Mucosa of descending colon (tissue), 3 donors: ENCODE measurements at regions not wholly inside any gene's neighbourhood (a gene's known extent, or its start where the extent isn't known, plus 50 kb on each side); places are given as distances from the start of the nearest gene placed in this dataset.

Experiments
- ATAC-seq: fragments of 200-7000 bp; cut with Tn5 transposase; one replicate; pipeline ENCODE4 v1.9.1; 2020; ENCODE audit warnings: mild to moderate bottlenecking, moderate library complexity
- DNase-seq, 3 donors: peaks; one replicate each; pipeline ENCODE4 v3.0.0-alpha.2; 2020
- H3K36me3 ChIP-seq: fragments of 200-600 bp; one replicate; pipeline ENCODE4 v1.8.0; 2021; ENCODE audit warnings: low read depth, mild to moderate bottlenecking
- H3K4me1 ChIP-seq: fragments of 200-600 bp; one replicate; pipeline ENCODE4 v1.8.0; 2021; ENCODE audit warnings: low read depth, mild to moderate bottlenecking
- H3K4me3 ChIP-seq: fragments of 200-600 bp; one replicate; pipeline ENCODE4 v1.8.0; 2021; ENCODE audit warnings: mild to moderate bottlenecking
- H3K9me3 ChIP-seq: fragments of 200-600 bp; one replicate; pipeline ENCODE4 v1.8.0; 2021; ENCODE audit warnings: mild to moderate bottlenecking
- CTCF ChIP-seq: fragments of 200-600 bp; IDR thresholded peaks from one replicate; pipeline ENCODE4 v1.8.0; 2022; ENCODE audit warnings: antibody characterized with exemption, mild to moderate bottlenecking
- intact Hi-C, 2 donors: fragments of 100-400 bp; cut with DNase I in 1 of 2; cut with micrococcal nuclease in 1 of 2; formaldehyde crosslinking; loops; one replicate each; pipeline versions ENCODE4 v1.11.0 to v1.11.1; 2022; cut with DNase I, micrococcal nuclease
- donor health status: DM: no; HTN: no; CAD: no; lungs with moderate emphysema.
- donor health status: DM: no; HTN: no; CAD: no.
- donor health status: DM: no; HTN: yes; CAD: no.

DNA sequence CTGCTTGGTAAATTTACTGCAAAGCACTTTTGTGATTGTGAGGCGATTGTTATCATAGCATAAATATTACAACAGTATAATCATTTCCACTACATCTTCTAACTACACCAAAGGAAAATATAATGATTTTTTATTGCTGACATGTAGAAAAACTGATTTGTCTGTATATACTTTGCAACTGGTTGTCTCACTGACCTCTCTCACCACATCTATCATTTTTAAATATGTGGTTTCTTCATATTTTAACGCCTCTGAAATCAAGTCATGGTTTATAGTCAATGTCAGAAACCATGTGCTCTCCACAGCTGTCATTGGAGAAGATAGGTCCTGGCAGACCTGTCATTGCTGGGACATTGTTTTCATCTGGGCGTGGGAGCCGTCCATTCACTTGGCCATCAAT, 315.4 kb upstream of the KLF6 start:
- no peaks in the 10 kb centered on the region for H3K36me3 ChIP-seq
- ATAC-seq (no peak), DNase-seq (no peak)
- H3K4me3 ChIP-seq = no peak overlapping the region
- no peak for TF ChIP-seq CTCF
- intact Hi-C loops = no loop called here
- no peaks in the 10 kb centered on the region for H3K4me1 ChIP-seq
- no peaks in the 10 kb centered on the region for H3K9me3 ChIP-seq

- H3K36me3 ChIP-seq = no peaks in the 10 kb centered on the region
- TF ChIP-seq CTCF = no peak
- H3K4me3 ChIP-seq = no peak overlapping the region
- DNase-seq (no peak), ATAC-seq (no peak)
- H3K4me1 ChIP-seq = no peaks in the 10 kb centered on the region
- H3K9me3 ChIP-seq = no peaks in the 10 kb centered on the region
- intact Hi-C loops = no loop called here
These were observed 314.2 kb upstream of the KLF6 start for GRCh38 chr10:4099202-4099601.

GRCh38 chr10:4095166-4095917, 310.3 kb upstream of the KLF6 start:
- DNase-seq (no peak), ATAC-seq (no peak)
- intact Hi-C loops = no loop called here
- no peaks in the 10 kb centered on the region for H3K4me1 ChIP-seq
- H3K9me3 ChIP-seq = no peaks in the 10 kb centered on the region
- no peak for TF ChIP-seq CTCF
- no peak overlapping the region for H3K4me3 ChIP-seq
- H3K36me3 ChIP-seq = no peaks in the 10 kb centered on the region

DNA sequence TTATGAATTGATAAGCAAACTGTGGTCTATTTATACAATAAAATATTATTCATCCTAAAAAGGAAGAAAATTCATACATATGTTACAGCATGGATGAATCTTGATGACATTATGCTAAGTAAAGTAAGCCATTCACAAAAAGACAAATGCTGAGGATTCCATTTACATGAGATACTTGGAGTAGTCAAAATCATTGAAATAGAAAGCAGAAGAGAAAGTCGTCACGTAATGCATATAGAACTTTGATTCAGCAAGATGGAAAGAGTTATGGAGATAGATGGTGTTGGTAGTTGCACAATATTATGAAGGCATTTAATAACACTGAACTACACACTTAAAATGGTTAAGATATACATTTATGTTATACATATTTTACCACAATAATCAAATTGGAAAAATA, 309.7 kb upstream of the KLF6 start:
- Histone ChIP-seq H3K36me3 (no peaks in the 10 kb centered on the region), H3K4me3 (no peak overlapping the region), H3K4me1 (no peaks in the 10 kb centered on the region), H3K9me3 (no peaks in the 10 kb centered on the region)
- DNase-seq (no peak), ATAC-seq (no peak)
- intact Hi-C loops = no loop called here
- no peak for TF ChIP-seq CTCF

DNA sequence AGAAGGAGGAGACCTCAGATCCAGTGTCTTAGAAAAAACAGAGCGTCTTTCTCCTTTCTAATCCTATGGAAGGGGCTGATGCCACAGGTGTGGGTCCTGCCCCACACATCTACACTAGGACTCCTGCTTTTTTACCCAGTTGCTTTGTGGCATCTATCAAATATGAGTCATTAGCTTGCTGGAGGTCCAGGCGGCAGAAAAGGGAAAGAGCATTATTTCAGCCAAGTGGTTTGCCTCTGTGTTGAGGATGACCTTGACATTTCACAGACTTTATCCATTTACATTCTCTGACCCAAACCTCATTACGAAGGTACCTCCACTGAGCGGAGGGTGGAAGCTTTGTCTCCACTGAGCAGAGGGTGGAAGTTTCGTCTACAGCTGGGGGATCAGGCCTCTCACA, 308.4 kb upstream of the KLF6 start:
- no peak for DNase-seq
- Histone ChIP-seq H3K4me3 (no peak overlapping the region), H3K4me1 (no peaks in the 10 kb centered on the region), H3K36me3 (no peaks in the 10 kb centered on the region), H3K9me3 (no peaks in the 10 kb centered on the region)
- ATAC-seq = no peak
- no peak for TF ChIP-seq CTCF
- intact Hi-C loops = no loop called here
